Neuronal stem cell (in vitro differentiated cells): ENCODE measurements at regions not wholly inside any gene's neighbourhood (a gene's known extent, or its start where the extent isn't known, plus 50 kb on each side); places are given as distances from the start of the nearest gene placed in this dataset.
A peak's percentile ranks its signal among the peaks of the same experiment; 100 is the strongest.

Experiments used
- DNase-seq: peaks from one replicate; pipeline ENCODE4 v3.0.0-alpha.2; 2013; ENCODE audit warnings: low spot score
- H2AFZ ChIP-seq: one replicate; pipeline ENCODE4 v1.6.1; 2013; ENCODE audit warnings: mild to moderate bottlenecking, low read length, inconsistent platforms
- H2AK5ac ChIP-seq: 2 replicates; pipeline ENCODE4 v1.6.1; 2013; ENCODE audit warnings: low read depth, mild to moderate bottlenecking, inconsistent platforms, low read length, moderate library complexity, mixed read lengths
- H2BK120ac ChIP-seq: 2 replicates; pipeline ENCODE4 v1.6.1; 2013; ENCODE audit warnings: low read depth, mild to moderate bottlenecking, inconsistent platforms, low read length, moderate library complexity, mixed read lengths
- H2BK12ac ChIP-seq: one replicate; pipeline ENCODE4 v1.6.1; 2013; ENCODE audit warnings: low read length, inconsistent platforms
- H2BK15ac ChIP-seq: 2 replicates; pipeline ENCODE4 v1.6.1; 2013; ENCODE audit warnings: mild to moderate bottlenecking, low read length, inconsistent platforms, mixed read lengths
- H2BK5ac ChIP-seq: one replicate; pipeline ENCODE4 v1.6.1; 2013; ENCODE audit warnings: inconsistent platforms, mild to moderate bottlenecking, low read length, moderate library complexity
- H3K14ac ChIP-seq: one replicate; pipeline ENCODE4 v1.6.1; 2013; ENCODE audit warnings: low read length, inconsistent platforms
- H3K18ac ChIP-seq: 2 replicates; pipeline ENCODE4 v1.6.1; 2013; ENCODE audit warnings: low read length, inconsistent platforms
- H3K23ac ChIP-seq: 2 replicates; pipeline ENCODE4 v1.6.1; 2013; ENCODE audit warnings: low read depth, mild to moderate bottlenecking, mixed read lengths, low read length, inconsistent platforms; ENCODE audit not compliant: poor library complexity
- H3K27ac ChIP-seq: replicated peaks from 3 replicates; pipeline ENCODE4 v1.5.1; 2013; ENCODE audit warnings: low read length, inconsistent platforms
- H3K27me3 ChIP-seq, 3 experiments: 2 replicates each; pipeline ENCODE4 v1.6.1; 2013; ENCODE audit warnings: low read length in 3 of 3, mild to moderate bottlenecking in 2 of 3, inconsistent platforms in 1 of 3, low read depth in 1 of 3, mixed read lengths in 1 of 3, moderate library complexity in 1 of 3; ENCODE audit not compliant: control insufficient read depth in 3 of 3, insufficient read depth in 3 of 3
- H3K36me3 ChIP-seq, 2 donors: replicated peaks in 1 of 2; 2 replicates each; pipeline ENCODE4 v1.6.1; 2013; ENCODE audit warnings: low read length in 2 of 2; ENCODE audit not compliant: control insufficient read depth in 2 of 2, insufficient read depth in 2 of 2
- H3K4ac ChIP-seq: 2 replicates; pipeline ENCODE4 v1.6.1; 2013; ENCODE audit warnings: inconsistent platforms, mild to moderate bottlenecking, low read length, moderate library complexity
- H3K4me1 ChIP-seq, 2 donors: 1 replicate in 1 of 2; 2 replicates in 1 of 2; pipeline ENCODE4 v1.6.1; 2013; ENCODE audit warnings: low read length in 2 of 2, low read depth in 1 of 2; ENCODE audit not compliant: control insufficient read depth in 2 of 2, insufficient read depth in 1 of 2
- H3K4me2 ChIP-seq: one replicate; pipeline ENCODE4 v1.6.1; 2013; ENCODE audit warnings: mild to moderate bottlenecking, low read length, inconsistent platforms; ENCODE audit not compliant: insufficient read depth, poor library complexity, severe bottlenecking
- H3K4me3 ChIP-seq, 2 donors: 2 replicates each; pipeline ENCODE4 v1.5.1; 2013; ENCODE audit warnings: low read length in 2 of 2, mild to moderate bottlenecking in 2 of 2, inconsistent platforms in 1 of 2, moderate library complexity in 1 of 2
- H3K79me1 ChIP-seq: one replicate; pipeline ENCODE4 v1.6.1; 2013; ENCODE audit warnings: low read depth, mild to moderate bottlenecking, inconsistent platforms, low read length, moderate library complexity
- H3K9ac ChIP-seq: one replicate; pipeline ENCODE4 v1.6.1; 2013; ENCODE audit warnings: mild to moderate bottlenecking, low read depth, low read length, inconsistent platforms; ENCODE audit not compliant: poor library complexity
- H3K9me3 ChIP-seq, 2 donors: replicated peaks in 1 of 2; 2 replicates each; pipeline versions ENCODE3 to v1.6.1; 2013; ENCODE audit warnings: low read length in 2 of 2, mild to moderate bottlenecking in 2 of 2, inconsistent platforms in 1 of 2, low read depth in 1 of 2, mixed read lengths in 1 of 2, moderate library complexity in 1 of 2; ENCODE audit not compliant: control insufficient read depth in 2 of 2, insufficient read depth in 1 of 2
- H4K8ac ChIP-seq: one replicate; pipeline ENCODE4 v1.6.1; 2013; ENCODE audit warnings: low read depth, mild to moderate bottlenecking, inconsistent platforms, low read length, moderate library complexity
- H4K91ac ChIP-seq: one replicate; pipeline ENCODE4 v1.6.1; 2013; ENCODE audit warnings: low read length, low read depth, mild to moderate bottlenecking, inconsistent platforms; ENCODE audit not compliant: poor library complexity
- WGBS, 2 donors: extraction: QIAGEN DNeasy Blood & Tissue Kit; methylation state at CpG; one replicate each; pipeline ENCODE4 v1.1.7; 2013; ENCODE audit warnings: missing lambda C conversion rate in 2 of 2, mixed read lengths in 1 of 2; ENCODE audit not compliant: insufficient read length in 2 of 2, insufficient replicate concordance in 1 of 2; ENCODE audit errors: extremely low coverage in 2 of 2; 5-methylcytosine and 5-hydroxymethylcytosine counted together

- Histone ChIP-seq H3K36me3 (no peaks in the 10 kb centered on the region), H3K14ac (no peak overlapping the region), H3K27me3 (no peaks in the 10 kb centered on the region), H4K91ac (no peak overlapping the region), H2AK5ac (no peak overlapping the region), H4K8ac (no peak overlapping the region), H3K27ac (no peak overlapping the region), H3K23ac (no peak overlapping the region), H3K4me2 (no peak overlapping the region), H3K9ac (no peak overlapping the region), H3K4me3 (no peak overlapping the region), H2AFZ (no peak overlapping the region), H3K79me1 (no peaks in the 10 kb centered on the region), H3K18ac (no peak overlapping the region), H3K4ac (no peak overlapping the region), H2BK120ac (no peak overlapping the region), H2BK12ac (no peak overlapping the region), H3K9me3 (no peaks in the 10 kb centered on the region), H2BK5ac (no peak overlapping the region), H2BK15ac (no peak overlapping the region), H3K4me1 (no peaks in the 10 kb centered on the region)
- WGBS, 2 donors, result no CpG with 5 or more reads among the region's 6 CpGs
- DNase-seq, result no peak
Observed at GRCh38 chr10:47114680-47115186, 185.3 kb upstream of the GDF10 start.

DNA sequence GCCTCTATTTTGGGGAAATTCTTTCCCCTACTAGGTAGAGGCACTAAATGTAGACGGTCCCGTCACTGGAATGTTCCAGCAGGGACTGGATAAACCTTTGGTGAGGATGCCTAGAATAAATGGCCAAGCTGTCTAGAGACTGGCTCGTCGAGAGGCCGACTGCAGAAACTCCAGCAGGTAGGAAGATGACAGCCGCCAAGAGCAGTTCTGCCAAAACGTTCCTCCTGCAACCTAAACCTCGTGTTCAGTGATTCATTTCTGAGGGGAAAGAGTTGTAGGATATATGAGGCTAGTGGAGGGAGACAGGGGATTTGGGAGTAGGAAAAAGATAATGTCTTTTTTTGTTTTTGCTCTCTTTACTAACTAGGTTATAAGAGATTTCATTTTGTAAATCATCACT, 184.7 kb upstream of the GDF10 start:
- no peak overlapping the region for H3K4me3 ChIP-seq
- H3K36me3 ChIP-seq, result no peaks in the 10 kb centered on the region
- H2BK15ac ChIP-seq, result no peak overlapping the region
- H4K8ac ChIP-seq, result no peak overlapping the region
- WGBS, 2 donors, result no CpG with 5 or more reads among the region's 8 CpGs
- no peak overlapping the region for H3K14ac ChIP-seq
- H3K27me3 ChIP-seq, result no peaks in the 10 kb centered on the region
- H2AK5ac ChIP-seq, result no peak overlapping the region
- no peaks in the 10 kb centered on the region for H3K79me1 ChIP-seq
- no peak overlapping the region for H3K4ac ChIP-seq
- no peak overlapping the region for H2BK120ac ChIP-seq
- no peak overlapping the region for H3K9ac ChIP-seq
- no peak overlapping the region for H3K18ac ChIP-seq
- DNase-seq, result no peak
- H4K91ac ChIP-seq, result no peak overlapping the region
- H2AFZ ChIP-seq, result no peak overlapping the region
- no peaks in the 10 kb centered on the region for H3K4me1 ChIP-seq
- H2BK5ac ChIP-seq, result no peak overlapping the region
- no peak overlapping the region for H3K4me2 ChIP-seq
- no peak overlapping the region for H2BK12ac ChIP-seq
- no peak overlapping the region for H3K27ac ChIP-seq
- H3K23ac ChIP-seq, result no peak overlapping the region
- H3K9me3 ChIP-seq, result no peaks in the 10 kb centered on the region

DNA sequence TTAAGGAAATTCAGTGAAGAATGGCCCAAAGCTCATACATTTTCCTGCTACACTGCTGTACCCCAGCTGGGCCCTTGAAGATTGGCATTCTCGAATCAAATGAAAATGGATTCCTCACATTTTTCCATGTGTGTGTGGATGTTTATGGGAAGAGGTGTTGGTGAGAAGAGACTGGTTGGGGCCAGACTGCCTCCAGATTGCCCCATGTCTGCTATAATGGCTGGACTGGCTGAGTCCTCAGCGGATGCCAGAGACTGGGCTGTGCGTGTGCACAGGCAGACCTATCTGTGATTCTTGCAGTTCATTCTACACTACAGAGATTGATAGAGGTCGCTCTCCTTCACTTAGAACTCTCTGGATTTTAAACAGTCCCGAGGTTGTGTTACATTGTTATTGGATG, 183.6 kb upstream of the GDF10 start:
- no peak overlapping the region for H3K4me2 ChIP-seq
- no peak overlapping the region for H4K91ac ChIP-seq
- H2AK5ac ChIP-seq, result no peak overlapping the region
- H3K36me3 ChIP-seq, result no peaks in the 10 kb centered on the region
- no peak overlapping the region for H4K8ac ChIP-seq
- H3K9ac ChIP-seq, result no peak overlapping the region
- no peak overlapping the region for H3K14ac ChIP-seq
- H2BK12ac ChIP-seq, result no peak overlapping the region
- H3K4me1 ChIP-seq, result peaks cover 0 to 1% of the 10 kb centered on the region in 2 donors
- no peak overlapping the region for H2BK5ac ChIP-seq
- WGBS, 2 donors, result no CpG with 5 or more reads among the region's 5 CpGs
- H3K4me3 ChIP-seq, result no peak overlapping the region
- no peak overlapping the region for H3K27ac ChIP-seq
- no peak overlapping the region for H3K18ac ChIP-seq
- no peak for DNase-seq
- H3K4ac ChIP-seq, result no peak overlapping the region
- H3K27me3 ChIP-seq, result no peaks in the 10 kb centered on the region
- H2AFZ ChIP-seq, result peak overlapping the region; percentile 72
- H3K23ac ChIP-seq, result no peak overlapping the region
- no peak overlapping the region for H2BK120ac ChIP-seq
- no peaks in the 10 kb centered on the region for H3K9me3 ChIP-seq
- H2BK15ac ChIP-seq, result no peak overlapping the region
- H3K79me1 ChIP-seq, result no peaks in the 10 kb centered on the region

GRCh38 chr10:47118326-47118725, 181.7 kb upstream of the GDF10 start:
- H3K4ac ChIP-seq, result no peak overlapping the region
- no peak overlapping the region for H2BK15ac ChIP-seq
- no peak overlapping the region for H2AK5ac ChIP-seq
- H3K23ac ChIP-seq, result no peak overlapping the region
- no peaks in the 10 kb centered on the region for H3K36me3 ChIP-seq
- H3K27ac ChIP-seq, result no peak overlapping the region
- no peak overlapping the region for H2BK120ac ChIP-seq
- WGBS, 2 donors, result no CpG with 5 or more reads among the region's 6 CpGs
- no peak overlapping the region for H3K9ac ChIP-seq
- H4K91ac ChIP-seq, result no peak overlapping the region
- H3K4me1 ChIP-seq, result peaks cover 0 to 1% of the 10 kb centered on the region in 2 donors
- no peak overlapping the region for H3K4me2 ChIP-seq
- H3K79me1 ChIP-seq, result no peaks in the 10 kb centered on the region
- H3K4me3 ChIP-seq, result no peak overlapping the region
- H3K9me3 ChIP-seq, result peaks cover 0 to 3% of the 10 kb centered on the region in 2 donors
- H2AFZ ChIP-seq, result no peak overlapping the region
- no peaks in the 10 kb centered on the region for H3K27me3 ChIP-seq
- H4K8ac ChIP-seq, result no peak overlapping the region
- no peak overlapping the region for H2BK12ac ChIP-seq
- no peak overlapping the region for H2BK5ac ChIP-seq
- H3K14ac ChIP-seq, result no peak overlapping the region
- no peak overlapping the region for H3K18ac ChIP-seq
- no peak for DNase-seq
